Keratinocyte (primary cell): ENCODE measurements at regions not wholly inside any gene's neighbourhood (a gene's known extent, or its start where the extent isn't known, plus 50 kb on each side); places are given as distances from the start of the nearest gene placed in this dataset.

ENCODE experiments used
- DNase-seq: peaks from one replicate; pipeline ENCODE4 v3.0.0-alpha.2; 2011; ENCODE audit warnings: low read depth, missing footprints, low spot score
- FAIRE-seq: peaks from 2 replicates; lab custom pipeline; 2011; peaks lifted over from hg19 to GRCh38; lab: Jason Lieb, UNC
- H2AFZ ChIP-seq: 2 replicates; pipeline ENCODE4 v1.6.0; 2012; ENCODE audit warnings: low read length, control low read depth, inconsistent platforms; ENCODE audit not compliant: control insufficient read depth
- H3K27ac ChIP-seq: 2 replicates; pipeline ENCODE4 v1.5.1; 2011; ENCODE audit warnings: low read length; ENCODE audit not compliant: control insufficient read depth, insufficient read depth
- H3K27me3 ChIP-seq: 3 replicates; pipeline ENCODE4 v1.6.0; 2011; ENCODE audit warnings: low read length; ENCODE audit not compliant: control insufficient read depth, insufficient read depth; ENCODE audit errors: extremely low read depth
- H3K36me3 ChIP-seq, 2 experiments: 2 replicates in 1 of 2; 3 replicates in 1 of 2; pipeline ENCODE4 v1.5.1; 2011; ENCODE audit warnings: low read length in 2 of 2, mild to moderate bottlenecking in 1 of 2; ENCODE audit not compliant: control insufficient read depth in 2 of 2, insufficient read depth in 2 of 2; ENCODE audit errors: extremely low read depth in 1 of 2
- H3K4me1 ChIP-seq: 3 replicates; pipeline ENCODE4 v1.5.1; 2011; ENCODE audit warnings: low read length; ENCODE audit not compliant: control insufficient read depth, insufficient read depth; ENCODE audit errors: extremely low read depth
- H3K4me2 ChIP-seq: 3 replicates; pipeline ENCODE4 v1.6.0; 2011; ENCODE audit warnings: low read depth, low read length; ENCODE audit not compliant: control insufficient read depth, insufficient read depth; ENCODE audit errors: extremely low read depth
- H3K4me3 ChIP-seq, 3 experiments: fragments of 200-600 bp in 1 of 3; sonication (generic) in 1 of 3; 2 replicates in 2 of 3; 3 replicates in 1 of 3; pipeline ENCODE4 v1.5.1; 2011 to 2016; ENCODE audit warnings: low read length in 3 of 3, mild to moderate bottlenecking in 3 of 3, control low read depth in 2 of 3, inconsistent platforms in 1 of 3, low read depth in 1 of 3, mixed read lengths in 1 of 3, mixed run types in 1 of 3, moderate library complexity in 1 of 3; ENCODE audit not compliant: control insufficient read depth in 2 of 3, insufficient read depth in 2 of 3; ENCODE audit errors: extremely low read depth in 1 of 3
- H3K79me2 ChIP-seq: 2 replicates; pipeline ENCODE4 v1.6.0; 2012; ENCODE audit warnings: low read length; ENCODE audit not compliant: control insufficient read depth, insufficient read depth
- H3K9ac ChIP-seq: 3 replicates; pipeline ENCODE4 v1.6.0; 2011; ENCODE audit warnings: low read length; ENCODE audit not compliant: control insufficient read depth, insufficient read depth; ENCODE audit errors: extremely low read depth
- H3K9me1 ChIP-seq: 3 replicates; pipeline ENCODE4 v1.6.0; 2011; ENCODE audit warnings: low read length; ENCODE audit not compliant: control insufficient read depth, insufficient read depth; ENCODE audit errors: extremely low read depth
- H3K9me3 ChIP-seq: 2 replicates; pipeline ENCODE4 v1.5.1; 2012; ENCODE audit warnings: low read depth, low read length; ENCODE audit not compliant: control insufficient read depth
- H4K20me1 ChIP-seq: 3 replicates; pipeline ENCODE4 v1.6.0; 2011; ENCODE audit warnings: low read length; ENCODE audit not compliant: control insufficient read depth, insufficient read depth; ENCODE audit errors: extremely low read depth
- CTCF ChIP-seq, 3 experiments: IDR thresholded peaks in 1 of 3; conservative IDR thresholded peaks in 1 of 3; optimal IDR thresholded peaks in 1 of 3; 2 replicates in 2 of 3; 3 replicates in 1 of 3; pipeline versions ENCODE3 to v1.5.1; 2011; ENCODE audit warnings: low read length in 3 of 3, mild to moderate bottlenecking in 3 of 3, moderate library complexity in 2 of 3, control low read depth in 1 of 3, inconsistent platforms in 1 of 3; ENCODE audit not compliant: insufficient read depth in 2 of 3; ENCODE audit errors: extremely low read depth in 1 of 3
- EZH2 ChIP-seq: IDR thresholded peaks from one replicate; pipeline ENCODE4 v1.6.1; 2012; ENCODE audit warnings: inconsistent platforms, mild to moderate bottlenecking, low read length, moderate library complexity
- dilution Hi-C: fragments of 300-500 bp; cut with MboI; formaldehyde crosslinking; loops from one replicate; pipeline ENCODE4 v1.7.0; 2020; ENCODE audit warnings: low sequenced_read_pairs; ENCODE audit not compliant: extremely low pct_ligation_motif_present

DNA sequence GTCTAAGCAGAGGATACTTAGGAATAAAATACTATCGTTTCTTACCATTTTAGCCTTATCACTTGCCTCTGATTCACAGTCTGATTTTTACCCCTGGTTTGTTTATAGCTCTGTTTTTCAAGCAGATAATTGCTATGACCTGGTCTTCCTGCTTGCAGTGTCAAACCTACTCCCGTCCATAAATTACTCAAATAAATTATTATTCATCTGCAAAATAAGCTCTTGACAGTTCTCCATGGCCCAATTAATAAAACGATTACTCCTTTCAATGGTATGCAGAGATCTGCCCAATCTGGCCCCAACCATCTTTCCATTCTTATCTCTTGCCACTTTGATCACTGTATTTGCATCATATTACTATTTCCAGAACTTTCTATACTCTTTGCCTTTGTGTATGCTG is 354.0 kb downstream of the CCDC85A start:
- Histone ChIP-seq H3K4me3 (no peak overlapping the region), H3K4me2 (no peak overlapping the region), H3K4me1 (no peaks in the 10 kb centered on the region), H4K20me1 (no peaks in the 10 kb centered on the region), H2AFZ (no peak overlapping the region), H3K9ac (no peak overlapping the region), H3K79me2 (no peaks in the 10 kb centered on the region), H3K27me3 (no peaks in the 10 kb centered on the region), H3K27ac (no peak overlapping the region), H3K36me3 (no peaks in the 10 kb centered on the region), H3K9me3 (no peaks in the 10 kb centered on the region), H3K9me1 (no peaks in the 10 kb centered on the region)
- no peak for FAIRE-seq
- dilution Hi-C loops: no loop called here
- DNase-seq: no peak
- TF ChIP-seq EZH2: no peak
- TF ChIP-seq CTCF (optimal IDR thresholded peaks at IDR 0.05 in 1 of 3, IDR thresholded peaks at IDR 0.05 in 1 of 3, conservative IDR thresholded peaks at IDR 0.05 in 1 of 3; ENCODE audit: extremely low read depth in 1 of 3, insufficient read depth in 2 of 3, low read length in 3 of 3): no peak

DNA sequence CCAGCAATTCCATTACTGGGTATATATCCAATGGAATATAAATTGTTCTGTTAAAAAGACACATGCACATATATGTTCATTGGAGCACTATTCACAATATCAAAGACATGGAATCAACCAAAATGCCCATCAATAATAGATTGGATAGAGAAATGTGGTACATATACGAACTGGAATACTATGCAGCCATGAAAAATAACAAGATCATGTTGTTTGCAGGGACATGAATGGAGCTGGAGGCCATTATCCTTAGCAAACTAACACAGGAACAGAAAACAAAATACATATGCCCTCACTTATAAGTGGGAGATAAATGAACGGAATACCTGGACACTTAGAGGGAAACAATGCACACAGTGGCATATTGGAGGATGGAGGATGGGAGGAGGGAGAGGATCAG is 355.8 kb downstream of the CCDC85A start:
- no peaks in the 10 kb centered on the region for H3K9me1 ChIP-seq
- no peaks in the 10 kb centered on the region for H3K36me3 ChIP-seq
- H4K20me1 ChIP-seq: no peaks in the 10 kb centered on the region
- DNase-seq (no peak), FAIRE-seq (no peak)
- no peak overlapping the region for H3K9ac ChIP-seq
- H3K79me2 ChIP-seq: no peaks in the 10 kb centered on the region
- no peak overlapping the region for H3K4me2 ChIP-seq
- H3K9me3 ChIP-seq: no peaks in the 10 kb centered on the region
- H3K27me3 ChIP-seq: no peaks in the 10 kb centered on the region
- TF ChIP-seq EZH2: no peak
- TF ChIP-seq CTCF (optimal IDR thresholded peaks at IDR 0.05 in 1 of 3, IDR thresholded peaks at IDR 0.05 in 1 of 3, conservative IDR thresholded peaks at IDR 0.05 in 1 of 3; ENCODE audit: extremely low read depth in 1 of 3, insufficient read depth in 2 of 3, low read length in 3 of 3): no peak
- no peak overlapping the region for H2AFZ ChIP-seq
- dilution Hi-C loops: no loop called here
- H3K4me3 ChIP-seq: no peak overlapping the region
- H3K4me1 ChIP-seq: no peaks in the 10 kb centered on the region
- H3K27ac ChIP-seq: no peak overlapping the region
